NB4 (cell line): ENCODE measurements at regions not wholly inside any gene's neighbourhood (a gene's known extent, or its start where the extent isn't known, plus 50 kb on each side); places are given as distances from the start of the nearest gene placed in this dataset.
"Not testable (repeated sequence)": the region's sequence is repeated elsewhere in the genome, so short reads cannot be mapped to it uniquely, and the experiment has no call there.

Experiments used
- DNase-seq: peaks from one replicate; pipeline ENCODE4 v3.0.0; 2010; ENCODE audit warnings: low read depth
- H3K4me3 ChIP-seq: one replicate; pipeline ENCODE4 v1.5.1; 2011; ENCODE audit warnings: mild to moderate bottlenecking, low read depth, low read length, moderate library complexity
- CTCF ChIP-seq: IDR thresholded peaks from one replicate; pipeline ENCODE4 v1.5.1; 2012; ENCODE audit warnings: low read depth, low read length
- MAX ChIP-seq: IDR thresholded peaks from 2 replicates; pipeline ENCODE4 v1.6.1; 2011; ENCODE audit warnings: low read depth, low read length
- MYC ChIP-seq: IDR thresholded peaks from 2 replicates; pipeline ENCODE4 v1.6.1; 2011; ENCODE audit warnings: low read depth, low read length
- POLR2A ChIP-seq: IDR thresholded peaks from 2 replicates; pipeline ENCODE4 v1.6.1; 2011; ENCODE audit warnings: mild to moderate bottlenecking; ENCODE audit not compliant: insufficient read length; ENCODE audit errors: extremely low read depth

- TF ChIP-seq POLR2A: no peak
- no peak for TF ChIP-seq CTCF
- no peak for TF ChIP-seq MYC
- TF ChIP-seq MAX: no peak
- DNase-seq: no peak
- no peak overlapping the region for H3K4me3 ChIP-seq
These were observed 196.4 kb downstream of the UXS1 start for GRCh38 chr2:105997711-105998110.

- TF ChIP-seq MAX: no peak
- TF ChIP-seq MYC: no peak
- peak; percentile 16 for DNase-seq
- no peak overlapping the region for H3K4me3 ChIP-seq
These were observed 203.5 kb downstream of the UXS1 start for GRCh38 chr2:105990624-105991023.

- not testable (repeated sequence) for DNase-seq
These were observed 204.3 kb downstream of the UXS1 start for GRCh38 chr2:105989803-105990202.

GRCh38 chr2:105989070-105989469 lies 205.0 kb downstream of the UXS1 start:
- no peak for TF ChIP-seq POLR2A
- no peak for TF ChIP-seq MAX
- no peak for TF ChIP-seq MYC
- no peak for TF ChIP-seq CTCF
- DNase-seq: no peak
- H3K4me3 ChIP-seq: no peak overlapping the region

More at GRCh38 chr2:105989803-105990202, 204.3 kb downstream of the UXS1 start:
- not testable (repeated sequence) for H3K4me3 ChIP-seq

- TF ChIP-seq POLR2A (no peak), MYC (no peak), MAX (no peak), CTCF (no peak)
- no peak for DNase-seq
- H3K4me3 ChIP-seq: no peak overlapping the region
These were observed 216.3 kb downstream of the UXS1 start for GRCh38 chr2:105977807-105978206.

GRCh38 chr2:105977212-105977611 lies 216.9 kb downstream of the UXS1 start:
- TF ChIP-seq MAX (no peak), MYC (no peak), POLR2A (no peak), CTCF (no peak)
- peak; percentile 20 for DNase-seq
- no peak overlapping the region for H3K4me3 ChIP-seq

- DNase-seq: no peak
- no peak for TF ChIP-seq CTCF
- TF ChIP-seq MYC: no peak
- no peak for TF ChIP-seq POLR2A
- no peak for TF ChIP-seq MAX
- H3K4me3 ChIP-seq: no peak overlapping the region
These were observed 219.3 kb downstream of the UXS1 start for GRCh38 chr2:105974812-105975211.
